ENCODE measurements at regions not wholly inside any gene's neighbourhood (a gene's known extent, or its start where the extent isn't known, plus 50 kb on each side); places are given as distances from the start of the nearest gene placed in this dataset.

DNA sequence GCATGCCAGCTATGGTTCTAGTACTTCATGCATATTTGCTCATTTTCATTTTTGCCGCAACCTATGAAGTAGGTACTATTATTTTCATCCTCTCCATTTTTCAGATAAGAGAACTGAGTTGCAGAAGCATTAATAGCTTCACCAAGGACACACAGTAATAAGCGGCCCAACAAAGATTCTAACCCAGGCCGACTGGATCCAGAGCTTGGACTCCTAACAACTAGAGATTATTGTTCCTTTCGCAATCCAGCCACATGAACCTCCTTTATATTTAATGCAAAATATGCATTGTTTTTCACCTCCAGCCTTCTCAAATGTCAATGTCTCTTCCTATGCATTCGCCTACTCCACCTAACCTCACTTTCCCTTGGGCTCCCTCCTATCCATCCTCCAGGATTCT, 148.3 kb downstream of the CCDC34 start:
- ATAC-seq = no peak
- Mint-ChIP-seq H3K36me3 (ENCODE audit: insufficient read depth) (no peaks in the 10 kb centered on the region), H3K4me1 (ENCODE audit: low read depth) (no peaks in the 10 kb centered on the region), H3K9me3 (no peaks in the 10 kb centered on the region), H3K4me3 (no peak overlapping the region), H3K27me3 (ENCODE audit: low read depth) (peaks cover 10% of the 10 kb centered on the region)
- no peak for DNase-seq

DNA sequence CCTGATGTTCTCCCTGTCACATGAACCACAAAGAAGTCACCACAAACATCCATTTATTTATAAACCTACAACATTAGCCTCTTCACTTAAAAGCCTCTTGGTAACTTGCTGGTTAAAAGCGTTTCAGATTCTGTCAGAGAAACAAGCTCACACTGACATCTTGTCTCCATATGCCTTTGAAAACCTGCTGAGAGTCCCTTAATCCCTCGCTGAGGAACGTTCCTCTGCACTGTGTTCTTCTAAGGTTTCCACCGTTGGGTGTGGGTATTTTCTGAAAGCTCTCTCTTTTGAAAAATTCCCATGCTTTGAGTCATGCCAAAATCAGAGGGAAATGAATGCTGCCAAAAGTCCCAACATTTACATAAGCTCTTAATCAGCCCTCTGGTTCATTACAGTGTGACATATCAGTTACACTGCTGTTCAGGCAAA, 149.8 kb downstream of the CCDC34 start:
- ATAC-seq (no peak), DNase-seq (no peak)
- Mint-ChIP-seq H3K36me3 (ENCODE audit: insufficient read depth) (no peaks in the 10 kb centered on the region), H3K4me1 (ENCODE audit: low read depth) (no peaks in the 10 kb centered on the region), H3K4me3 (no peak overlapping the region), H3K9me3 (no peaks in the 10 kb centered on the region), H3K27me3 (ENCODE audit: low read depth) (peaks cover 5% of the 10 kb centered on the region)

DNA sequence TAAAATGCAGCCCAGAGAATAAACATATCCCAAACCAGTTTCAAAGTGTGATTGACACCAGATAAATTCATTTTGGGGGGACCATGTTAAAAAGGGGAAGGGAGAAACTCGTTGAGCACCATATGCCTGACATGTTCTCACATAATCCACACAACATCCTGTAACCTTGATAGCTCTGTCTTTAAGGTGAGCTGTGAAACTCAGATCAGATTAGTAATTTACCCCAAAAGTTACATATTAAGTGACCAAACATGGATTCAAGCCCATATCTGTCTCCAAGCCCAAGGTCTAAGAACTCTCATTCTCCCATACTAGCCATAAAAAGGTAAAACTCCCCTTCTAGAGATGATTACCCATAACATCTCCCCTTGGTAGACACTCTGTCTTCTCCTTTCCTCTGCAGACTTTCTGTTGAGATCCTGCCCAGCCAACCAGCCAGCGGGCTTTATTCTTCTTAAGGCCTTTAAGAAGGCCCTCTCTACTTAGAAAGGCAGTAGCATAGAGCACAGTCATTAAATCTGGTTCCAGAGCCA, 150.7 kb downstream of the CCDC34 start:
- Mint-ChIP-seq H3K4me3 (no peak overlapping the region), H3K9me3 (no peaks in the 10 kb centered on the region), H3K27me3 (ENCODE audit: low read depth) (peaks cover 5% of the 10 kb centered on the region), H3K36me3 (ENCODE audit: insufficient read depth) (no peaks in the 10 kb centered on the region), H3K4me1 (ENCODE audit: low read depth) (no peaks in the 10 kb centered on the region)
- no peak for DNase-seq
- ATAC-seq = no peak

- H3K4me3 Mint-ChIP-seq = no peak overlapping the region
- H3K27me3 Mint-ChIP-seq (ENCODE audit: low read depth) = peaks cover 5% of the 10 kb centered on the region
- no peaks in the 10 kb centered on the region for H3K4me1 Mint-ChIP-seq (ENCODE audit: low read depth)
- ATAC-seq = no peak
- DNase-seq = no peak
- no peaks in the 10 kb centered on the region for H3K36me3 Mint-ChIP-seq (ENCODE audit: insufficient read depth)
- H3K9me3 Mint-ChIP-seq = no peaks in the 10 kb centered on the region
Measured at GRCh38 chr11:27211370-27212127, 151.5 kb downstream of the CCDC34 start.

- H3K9me3 Mint-ChIP-seq = no peaks in the 10 kb centered on the region
- H3K4me3 Mint-ChIP-seq = no peak overlapping the region
Measured at GRCh38 chr11:27210531-27210930, 152.5 kb downstream of the CCDC34 start.

DNA sequence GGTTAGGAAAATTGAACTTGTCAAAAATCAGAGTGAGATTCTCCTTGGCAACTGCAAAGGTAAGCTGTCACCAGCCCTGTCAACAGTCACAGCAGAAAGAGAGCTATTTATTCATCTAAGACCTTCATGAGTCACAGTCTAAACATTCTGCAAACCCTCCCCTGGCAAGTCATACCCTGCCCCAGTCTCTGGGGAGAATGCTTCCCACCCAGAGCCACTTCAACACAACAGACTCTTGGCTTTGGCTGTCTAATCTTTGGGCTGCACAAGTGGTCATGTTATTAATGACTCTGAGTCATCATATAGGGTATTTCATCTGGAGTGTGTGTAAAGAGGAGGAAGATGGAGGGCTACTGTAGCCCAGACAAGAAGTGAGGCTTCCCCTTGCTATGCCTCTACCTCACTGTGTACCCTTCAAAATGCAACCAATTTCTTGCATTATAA, 153.4 kb downstream of the CCDC34 start:
- Mint-ChIP-seq H3K9me3 (no peaks in the 10 kb centered on the region), H3K27me3 (ENCODE audit: low read depth) (peaks cover 5% of the 10 kb centered on the region), H3K36me3 (ENCODE audit: insufficient read depth) (no peaks in the 10 kb centered on the region), H3K4me3 (no peak overlapping the region), H3K4me1 (ENCODE audit: low read depth) (no peaks in the 10 kb centered on the region)
- ATAC-seq = peak; percentile 30 to 32
- DNase-seq = no peak

More at GRCh38 chr11:27210531-27210930, 152.5 kb downstream of the CCDC34 start:
- H3K27me3 Mint-ChIP-seq (ENCODE audit: low read depth) = peaks cover 5% of the 10 kb centered on the region
- no peaks in the 10 kb centered on the region for H3K4me1 Mint-ChIP-seq (ENCODE audit: low read depth)
- ATAC-seq (no peak), DNase-seq (no peak)
- H3K36me3 Mint-ChIP-seq (ENCODE audit: insufficient read depth) = no peaks in the 10 kb centered on the region

GRCh38 chr11:27208846-27209245, 154.2 kb downstream of the CCDC34 start:
- H3K9me3 Mint-ChIP-seq = no peaks in the 10 kb centered on the region
- no peaks in the 10 kb centered on the region for H3K36me3 Mint-ChIP-seq (ENCODE audit: insufficient read depth)
- no peak for DNase-seq
- no peak for ATAC-seq
- no peaks in the 10 kb centered on the region for H3K4me1 Mint-ChIP-seq (ENCODE audit: low read depth)
- H3K4me3 Mint-ChIP-seq = no peak overlapping the region
- H3K27me3 Mint-ChIP-seq (ENCODE audit: low read depth) = peaks cover 3% of the 10 kb centered on the region

GRCh38 chr11:27207025-27207650, 155.9 kb downstream of the CCDC34 start:
- H3K36me3 Mint-ChIP-seq (ENCODE audit: insufficient read depth) = no peaks in the 10 kb centered on the region
- H3K4me3 Mint-ChIP-seq = no peak overlapping the region
- DNase-seq (no peak), ATAC-seq (no peak)
- H3K9me3 Mint-ChIP-seq = no peaks in the 10 kb centered on the region
- no peaks in the 10 kb centered on the region for H3K27me3 Mint-ChIP-seq (ENCODE audit: low read depth)
- no peaks in the 10 kb centered on the region for H3K4me1 Mint-ChIP-seq (ENCODE audit: low read depth)

DNA sequence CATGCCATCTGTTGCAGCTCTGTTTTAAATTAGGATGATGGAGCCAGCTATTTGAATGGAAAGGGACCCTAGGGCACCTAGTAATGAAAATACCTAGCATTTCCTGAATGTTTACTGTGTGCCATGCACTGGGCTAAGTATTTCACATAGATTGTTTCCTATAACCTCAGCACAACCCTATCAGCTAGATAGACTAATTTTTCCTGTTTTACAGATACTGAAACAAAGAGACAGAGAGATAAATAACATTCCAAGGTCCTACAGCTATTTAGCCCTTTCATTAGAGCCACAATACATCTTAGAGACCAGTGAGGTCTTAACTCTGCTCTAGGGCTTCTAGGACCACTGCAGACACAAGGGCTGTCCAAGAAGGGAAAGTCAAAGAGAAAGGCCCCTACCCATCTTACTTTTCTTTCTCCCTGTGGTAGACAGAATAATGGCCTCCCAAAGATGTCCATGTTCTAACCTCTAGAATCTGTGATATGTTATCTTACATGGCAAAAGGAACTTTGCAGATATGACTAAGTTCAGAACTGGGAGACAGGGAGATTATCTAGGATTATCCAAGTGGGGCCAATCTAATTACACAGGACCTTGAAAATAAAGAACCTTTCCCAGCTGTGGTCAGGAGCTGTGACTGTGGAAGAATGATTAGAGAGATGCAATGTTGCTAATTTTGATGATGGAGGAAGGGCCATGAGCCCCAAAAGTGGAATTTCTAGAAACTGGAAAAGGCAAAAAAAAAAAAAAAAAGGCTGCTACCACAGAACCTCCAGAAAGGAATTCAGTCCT, 157.0 kb downstream of the CCDC34 start:
- H3K4me3 Mint-ChIP-seq = no peak overlapping the region
- no peaks in the 10 kb centered on the region for H3K9me3 Mint-ChIP-seq
- H3K27me3 Mint-ChIP-seq (ENCODE audit: low read depth) = no peaks in the 10 kb centered on the region
- ATAC-seq = no peak
- no peaks in the 10 kb centered on the region for H3K36me3 Mint-ChIP-seq (ENCODE audit: insufficient read depth)
- no peak for DNase-seq
- no peaks in the 10 kb centered on the region for H3K4me1 Mint-ChIP-seq (ENCODE audit: low read depth)

DNA sequence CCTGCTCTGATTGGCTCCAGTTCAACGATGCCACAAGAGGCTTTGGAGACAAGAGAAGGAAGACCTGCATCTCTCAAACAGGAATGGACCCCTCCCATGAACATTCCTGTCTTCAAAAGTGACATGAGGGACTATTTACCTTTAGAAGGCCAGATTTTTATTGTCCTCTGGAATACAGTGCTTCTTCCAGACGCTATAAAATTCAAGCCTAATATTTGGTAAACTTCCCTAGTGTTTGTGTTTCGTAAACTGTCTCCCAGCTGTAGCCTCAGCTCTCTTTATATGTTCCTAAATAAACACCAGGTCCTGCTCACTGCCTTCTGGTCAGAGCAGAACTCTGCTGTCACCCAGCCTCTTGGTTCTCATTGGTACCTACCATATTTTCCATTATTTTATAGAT, 157.8 kb downstream of the CCDC34 start:
- DNase-seq (no peak), ATAC-seq (no peak)
- Mint-ChIP-seq H3K4me3 (no peak overlapping the region), H3K4me1 (ENCODE audit: low read depth) (no peaks in the 10 kb centered on the region), H3K9me3 (no peaks in the 10 kb centered on the region), H3K36me3 (ENCODE audit: insufficient read depth) (no peaks in the 10 kb centered on the region), H3K27me3 (ENCODE audit: low read depth) (no peaks in the 10 kb centered on the region)

DNA sequence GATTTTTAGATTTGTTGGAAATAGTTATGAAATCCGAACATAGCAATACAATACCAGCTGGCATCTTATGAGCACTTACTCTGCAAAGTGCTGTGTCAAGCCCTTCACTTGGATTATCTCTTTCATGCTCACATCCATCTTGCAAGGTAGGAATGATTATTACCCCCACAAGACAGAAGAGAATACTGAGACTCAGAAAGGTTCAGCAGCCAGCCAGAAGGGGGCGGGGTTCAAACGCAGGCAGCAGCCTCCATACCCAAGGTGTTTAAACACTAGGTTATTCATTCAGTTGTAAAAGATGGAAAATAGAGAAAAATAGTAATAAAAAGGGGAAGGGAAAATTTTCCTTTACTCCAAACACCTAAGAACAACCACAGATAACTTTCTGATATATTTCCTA, 158.5 kb downstream of the CCDC34 start:
- no peak for ATAC-seq
- no peak for DNase-seq
- no peaks in the 10 kb centered on the region for H3K36me3 Mint-ChIP-seq (ENCODE audit: insufficient read depth)

DNA sequence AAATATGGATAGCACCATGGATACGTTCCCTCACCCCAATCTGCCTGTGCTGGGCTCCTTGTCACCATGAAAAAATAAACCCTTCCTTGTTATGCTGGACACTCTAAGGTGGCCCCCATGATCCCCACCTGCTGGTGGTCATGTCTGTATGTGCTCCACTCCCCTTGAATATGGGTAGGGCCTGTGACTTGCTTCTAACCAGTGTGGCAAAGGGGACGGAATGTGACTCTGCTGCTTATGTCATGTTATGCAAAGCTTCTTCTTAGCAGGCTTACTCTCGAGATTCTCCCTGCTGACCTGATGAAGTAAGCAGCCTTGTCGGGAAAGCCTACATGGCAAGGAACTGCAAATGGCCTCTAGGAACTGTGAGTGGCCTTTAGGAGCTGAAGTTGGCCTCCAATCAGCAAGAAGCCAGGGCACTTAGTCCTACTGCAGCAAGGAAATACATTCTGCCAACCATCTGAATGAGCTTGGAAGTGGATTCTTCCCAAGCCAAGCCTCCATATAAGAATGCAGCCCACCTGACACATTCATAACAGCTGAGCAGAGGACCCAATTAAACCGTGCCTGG, 159.9 kb downstream of the CCDC34 start:
- no peak for ATAC-seq
- Mint-ChIP-seq H3K4me3 (no peak overlapping the region), H3K27me3 (ENCODE audit: low read depth) (no peaks in the 10 kb centered on the region)

More for the DNA sequence above, 158.5 kb downstream of the CCDC34 start:
- Mint-ChIP-seq H3K9me3 (no peaks in the 10 kb centered on the region), H3K27me3 (ENCODE audit: low read depth) (no peaks in the 10 kb centered on the region), H3K4me3 (no peak overlapping the region), H3K4me1 (ENCODE audit: low read depth) (no peaks in the 10 kb centered on the region)

GRCh38 chr11:27201454-27202302, 161.1 kb downstream of the BBOX1 start:
- DNase-seq (no peak), ATAC-seq (no peak)
- H3K4me1 Mint-ChIP-seq (ENCODE audit: low read depth) = no peaks in the 10 kb centered on the region
- no peaks in the 10 kb centered on the region for H3K27me3 Mint-ChIP-seq (ENCODE audit: low read depth)
- no peaks in the 10 kb centered on the region for H3K36me3 Mint-ChIP-seq (ENCODE audit: insufficient read depth)
- no peak overlapping the region for H3K4me3 Mint-ChIP-seq
- no peaks in the 10 kb centered on the region for H3K9me3 Mint-ChIP-seq

More for the DNA sequence above, 159.9 kb downstream of the CCDC34 start:
- H3K9me3 Mint-ChIP-seq = no peaks in the 10 kb centered on the region
- no peaks in the 10 kb centered on the region for H3K36me3 Mint-ChIP-seq (ENCODE audit: insufficient read depth)
- DNase-seq = no peak
- H3K4me1 Mint-ChIP-seq (ENCODE audit: low read depth) = no peaks in the 10 kb centered on the region

Measured in activated T-cell treated with anti-CD3 and anti-CD28 coated beads, Interleukin-2, amount 50 U/mL, for 4 hours (primary cell).